SK-N-SH treated with all-trans-retinoic acid at 6 μM for 48 hours (cell line): ENCODE measurements at regions not wholly inside any gene's neighbourhood (a gene's known extent, or its start where the extent isn't known, plus 50 kb on each side); places are given as distances from the start of the nearest gene placed in this dataset.

Source experiments
- ARNTL ChIP-seq: fragments of 450-650 bp; formaldehyde crosslinking; IDR thresholded peaks from 2 replicates; pipeline ENCODE4 v1.5.0; 2020; ENCODE audit warnings: low read depth, mild to moderate bottlenecking, moderate library complexity, borderline replicate concordance
- ISL1 ChIP-seq: fragments of 250-450 bp; sonication (Bioruptor Pico); IDR thresholded peaks from 2 replicates; pipeline ENCODE4 v2.1.2; 2022; ENCODE audit warnings: mild to moderate bottlenecking, moderate library complexity
- POU6F1 ChIP-seq: fragments of 250-450 bp; sonication (Bioruptor Pico); IDR thresholded peaks from 2 replicates; pipeline ENCODE4 v1.8.0; 2021; ENCODE audit warnings: low read depth, mild to moderate bottlenecking, moderate library complexity, borderline replicate concordance
- SNAI2 ChIP-seq: fragments of 250-450 bp; sonication (Bioruptor Pico); IDR thresholded peaks from 2 replicates; pipeline ENCODE4 v1.5.0; 2020; ENCODE audit warnings: mild to moderate bottlenecking, moderate library complexity
- TF ChIP-seq, protein P1 (sequence below): fragments of 250-450 bp; sonication (Bioruptor Pico); IDR thresholded peaks from 2 replicates; pipeline ENCODE4 v1.8.0; 2020; ENCODE audit warnings: mild to moderate bottlenecking, moderate library complexity, borderline replicate concordance

DNA sequence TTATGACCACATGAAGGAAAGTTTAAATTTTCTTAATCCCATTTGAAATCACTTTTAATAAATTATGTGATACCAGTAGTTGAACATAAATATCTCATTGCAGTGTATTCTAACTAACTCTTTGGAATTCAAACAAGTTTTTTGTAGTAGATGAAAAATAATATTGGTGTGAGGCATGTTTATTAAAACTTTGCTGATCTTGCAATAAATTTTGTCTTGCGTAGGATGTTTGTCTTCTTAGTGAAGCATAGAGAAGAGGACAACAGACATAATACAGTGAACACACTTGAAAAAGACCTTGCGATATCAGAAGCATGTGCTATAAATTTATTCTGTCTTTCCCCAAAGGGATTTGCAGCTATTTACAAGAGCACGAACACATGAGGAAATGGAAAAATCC, 140.7 kb downstream of the HTR1B start:
- TF ChIP-seq POU6F1 (CRISPR knock-in tag) (no peak), SNAI2 (CRISPR knock-in tag) (no peak), ISL1 (no peak), ARNTL (CRISPR knock-in tag) (no peak)
- TF ChIP-seq, protein P1, sequence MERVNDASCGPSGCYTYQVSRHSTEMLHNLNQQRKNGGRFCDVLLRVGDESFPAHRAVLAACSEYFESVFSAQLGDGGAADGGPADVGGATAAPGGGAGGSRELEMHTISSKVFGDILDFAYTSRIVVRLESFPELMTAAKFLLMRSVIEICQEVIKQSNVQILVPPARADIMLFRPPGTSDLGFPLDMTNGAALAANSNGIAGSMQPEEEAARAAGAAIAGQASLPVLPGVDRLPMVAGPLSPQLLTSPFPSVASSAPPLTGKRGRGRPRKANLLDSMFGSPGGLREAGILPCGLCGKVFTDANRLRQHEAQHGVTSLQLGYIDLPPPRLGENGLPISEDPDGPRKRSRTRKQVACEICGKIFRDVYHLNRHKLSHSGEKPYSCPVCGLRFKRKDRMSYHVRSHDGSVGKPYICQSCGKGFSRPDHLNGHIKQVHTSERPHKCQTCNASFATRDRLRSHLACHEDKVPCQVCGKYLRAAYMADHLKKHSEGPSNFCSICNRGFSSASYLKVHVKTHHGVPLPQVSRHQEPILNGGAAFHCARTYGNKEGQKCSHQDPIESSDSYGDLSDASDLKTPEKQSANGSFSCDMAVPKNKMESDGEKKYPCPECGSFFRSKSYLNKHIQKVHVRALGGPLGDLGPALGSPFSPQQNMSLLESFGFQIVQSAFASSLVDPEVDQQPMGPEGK (CRISPR knock-in tag) = no peak
